DMS153 (cell line): ENCODE measurements at regions not wholly inside any gene's neighbourhood (a gene's known extent, or its start where the extent isn't known, plus 50 kb on each side); places are given as distances from the start of the nearest gene placed in this dataset.

Source experiments
- DNase-seq: peaks from one replicate; lab custom pipeline; 2025; lab: John Stamatoyannopoulos, UW

GRCh38 chr9:107994648-107995047 lies 505.1 kb upstream of the KLF4 start:
- no peak for DNase-seq

GRCh38 chr9:107992271-107992670 lies 502.7 kb upstream of the KLF4 start:
- DNase-seq: no peak

GRCh38 chr9:107991581-107991980 lies 502.0 kb upstream of the KLF4 start:
- no peak for DNase-seq

GRCh38 chr9:107989544-107989943 lies 500.0 kb upstream of the KLF4 start:
- DNase-seq: no peak

GRCh38 chr9:107989099-107989498 lies 499.5 kb upstream of the KLF4 start:
- DNase-seq: no peak

GRCh38 chr9:107984956-107985355 lies 495.4 kb upstream of the KLF4 start:
- no peak for DNase-seq

GRCh38 chr9:107983762-107984161 lies 494.2 kb upstream of the KLF4 start:
- DNase-seq: no peak

GRCh38 chr9:107983181-107983603 lies 493.6 kb upstream of the KLF4 start:
- DNase-seq: no peak

- DNase-seq: no peak
Observed at GRCh38 chr9:107982745-107983144, 493.2 kb upstream of the KLF4 start.

- DNase-seq: no peak
Observed at GRCh38 chr9:107982001-107982400, 492.4 kb upstream of the KLF4 start.

- DNase-seq: no peak
Observed at GRCh38 chr9:107980984-107981383, 491.4 kb upstream of the KLF4 start.

GRCh38 chr9:107976767-107977166 lies 487.2 kb upstream of the KLF4 start:
- DNase-seq: no peak

GRCh38 chr9:107975426-107976010 lies 485.9 kb upstream of the KLF4 start:
- DNase-seq: no peak

GRCh38 chr9:107973451-107973850 lies 483.9 kb upstream of the KLF4 start:
- DNase-seq: no peak

- no peak for DNase-seq
Observed at GRCh38 chr9:107972346-107972745, 482.8 kb upstream of the KLF4 start.

GRCh38 chr9:107971241-107971640 lies 481.7 kb upstream of the KLF4 start:
- DNase-seq: no peak

- no peak for DNase-seq
Observed at GRCh38 chr9:107970726-107971125, 481.2 kb upstream of the KLF4 start.

GRCh38 chr9:107969727-107970126 lies 480.2 kb upstream of the KLF4 start:
- no peak for DNase-seq

- DNase-seq: no peak
Observed at GRCh38 chr9:107969141-107969540, 479.6 kb upstream of the KLF4 start.

GRCh38 chr9:107963246-107963645 lies 473.7 kb upstream of the KLF4 start:
- no peak for DNase-seq

- DNase-seq: no peak
Observed at GRCh38 chr9:107960916-107961315, 471.3 kb upstream of the KLF4 start.

GRCh38 chr9:107954312-107954711 lies 464.7 kb upstream of the KLF4 start:
- DNase-seq: no peak

GRCh38 chr9:107953556-107954125 lies 464.1 kb upstream of the KLF4 start:
- no peak for DNase-seq

GRCh38 chr9:107952773-107953172 lies 463.2 kb upstream of the KLF4 start:
- DNase-seq: no peak
